ENCODE measurements at regions not wholly inside any gene's neighbourhood (a gene's known extent, or its start where the extent isn't known, plus 50 kb on each side); places are given as distances from the start of the nearest gene placed in this dataset.

DNA sequence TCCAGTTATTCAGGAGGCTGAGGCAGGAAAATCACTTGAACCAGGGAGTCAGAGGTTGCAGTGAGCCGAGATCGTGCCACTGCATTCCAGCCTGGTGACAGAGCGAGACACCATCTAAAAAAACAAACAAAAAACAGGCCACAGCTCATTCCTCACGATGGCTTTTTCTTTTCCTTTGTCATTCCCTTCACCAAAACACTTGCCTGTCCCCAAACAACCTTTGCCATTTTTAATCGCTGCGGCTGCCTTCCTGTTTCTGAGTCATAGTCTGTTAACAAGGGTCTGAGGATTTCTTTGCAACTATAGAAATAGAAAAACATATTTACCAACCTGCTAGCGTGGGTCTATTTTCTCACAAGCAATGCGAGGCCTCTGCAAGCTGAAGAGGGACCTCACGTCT, 123.0 kb upstream of the FSTL4 start (continued):
- TF ChIP-seq, protein P1, sequence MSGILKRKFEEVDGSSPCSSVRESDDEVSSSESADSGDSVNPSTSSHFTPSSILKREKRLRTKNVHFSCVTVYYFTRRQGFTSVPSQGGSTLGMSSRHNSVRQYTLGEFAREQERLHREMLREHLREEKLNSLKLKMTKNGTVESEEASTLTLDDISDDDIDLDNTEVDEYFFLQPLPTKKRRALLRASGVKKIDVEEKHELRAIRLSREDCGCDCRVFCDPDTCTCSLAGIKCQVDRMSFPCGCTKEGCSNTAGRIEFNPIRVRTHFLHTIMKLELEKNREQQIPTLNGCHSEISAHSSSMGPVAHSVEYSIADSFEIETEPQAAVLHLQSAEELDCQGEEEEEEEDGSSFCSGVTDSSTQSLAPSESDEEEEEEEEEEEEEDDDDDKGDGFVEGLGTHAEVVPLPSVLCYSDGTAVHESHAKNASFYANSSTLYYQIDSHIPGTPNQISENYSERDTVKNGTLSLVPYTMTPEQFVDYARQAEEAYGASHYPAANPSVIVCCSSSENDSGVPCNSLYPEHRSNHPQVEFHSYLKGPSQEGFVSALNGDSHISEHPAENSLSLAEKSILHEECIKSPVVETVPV (CRISPR knock-in tag; IDR thresholded peaks at IDR 0.05): no peak
- TF ChIP-seq CSDC2 (CRISPR knock-in tag; IDR thresholded peaks at IDR 0.05) (no peak), GLIS3 (CRISPR knock-in tag; IDR thresholded peaks at IDR 0.05) (no peak), TOX (CRISPR knock-in tag; IDR thresholded peaks at IDR 0.05; ENCODE audit: borderline replicate concordance) (no peak), CREB5 (CRISPR knock-in tag; IDR thresholded peaks at IDR 0.05; ENCODE audit: low read depth) (no peak), RARB (CRISPR knock-in tag; IDR thresholded peaks at IDR 0.05) (no peak), OSR1 (CRISPR knock-in tag; IDR thresholded peaks at IDR 0.05) (no peak), ZNF565 (CRISPR knock-in tag; conservative IDR thresholded peaks at IDR 0.05; ENCODE audit: low read depth) (no peak), ZFP30 (CRISPR knock-in tag; IDR thresholded peaks at IDR 0.05) (no peak)
- TF ChIP-seq, protein P2, sequence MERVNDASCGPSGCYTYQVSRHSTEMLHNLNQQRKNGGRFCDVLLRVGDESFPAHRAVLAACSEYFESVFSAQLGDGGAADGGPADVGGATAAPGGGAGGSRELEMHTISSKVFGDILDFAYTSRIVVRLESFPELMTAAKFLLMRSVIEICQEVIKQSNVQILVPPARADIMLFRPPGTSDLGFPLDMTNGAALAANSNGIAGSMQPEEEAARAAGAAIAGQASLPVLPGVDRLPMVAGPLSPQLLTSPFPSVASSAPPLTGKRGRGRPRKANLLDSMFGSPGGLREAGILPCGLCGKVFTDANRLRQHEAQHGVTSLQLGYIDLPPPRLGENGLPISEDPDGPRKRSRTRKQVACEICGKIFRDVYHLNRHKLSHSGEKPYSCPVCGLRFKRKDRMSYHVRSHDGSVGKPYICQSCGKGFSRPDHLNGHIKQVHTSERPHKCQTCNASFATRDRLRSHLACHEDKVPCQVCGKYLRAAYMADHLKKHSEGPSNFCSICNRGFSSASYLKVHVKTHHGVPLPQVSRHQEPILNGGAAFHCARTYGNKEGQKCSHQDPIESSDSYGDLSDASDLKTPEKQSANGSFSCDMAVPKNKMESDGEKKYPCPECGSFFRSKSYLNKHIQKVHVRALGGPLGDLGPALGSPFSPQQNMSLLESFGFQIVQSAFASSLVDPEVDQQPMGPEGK (CRISPR knock-in tag; IDR thresholded peaks at IDR 0.05; ENCODE audit: borderline replicate concordance): no peak

DNA sequence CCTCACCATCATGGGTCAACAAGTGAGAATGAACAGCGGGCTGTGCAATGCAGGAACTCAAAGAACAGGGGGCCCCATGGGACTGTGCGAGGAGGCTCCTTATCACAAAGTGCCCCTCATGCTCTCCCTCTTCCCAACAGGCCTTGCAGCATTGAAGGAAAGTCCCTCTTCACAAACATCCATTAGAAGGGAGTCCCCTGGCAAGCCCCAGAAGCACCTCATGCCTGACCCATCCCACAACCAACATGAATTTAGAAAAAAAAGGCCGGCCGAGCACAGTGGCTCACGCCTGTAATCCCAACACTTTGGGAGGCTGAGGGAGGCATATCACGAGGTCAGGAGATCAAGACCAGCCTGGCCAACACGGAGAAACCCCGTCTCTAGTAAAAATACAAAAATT, 122.6 kb upstream of the FSTL4 start:
- TF ChIP-seq ARNTL (CRISPR knock-in tag; IDR thresholded peaks at IDR 0.05; ENCODE audit: borderline replicate concordance, low read depth) (no peak), ZNF70 (CRISPR knock-in tag; IDR thresholded peaks at IDR 0.05) (no peak), CSDC2 (CRISPR knock-in tag; IDR thresholded peaks at IDR 0.05) (no peak), ZFP3 (CRISPR knock-in tag; IDR thresholded peaks at IDR 0.05) (no peak), OSR1 (CRISPR knock-in tag; IDR thresholded peaks at IDR 0.05) (no peak), ZFP30 (CRISPR knock-in tag; IDR thresholded peaks at IDR 0.05) (no peak)

GRCh38 chr5:133732536-133732935, 120.2 kb upstream of the FSTL4 start:
- TF ChIP-seq ESRRG (CRISPR knock-in tag; IDR thresholded peaks at IDR 0.05) (no peak), CSDC2 (CRISPR knock-in tag; IDR thresholded peaks at IDR 0.05) (no peak), TCF4 (CRISPR knock-in tag; IDR thresholded peaks at IDR 0.05; ENCODE audit: borderline replicate concordance) (no peak), RARB (CRISPR knock-in tag; IDR thresholded peaks at IDR 0.05) (no peak), ZNF70 (CRISPR knock-in tag; IDR thresholded peaks at IDR 0.05) (no peak), OSR1 (CRISPR knock-in tag; IDR thresholded peaks at IDR 0.05) (no peak), TOX (CRISPR knock-in tag; IDR thresholded peaks at IDR 0.05; ENCODE audit: borderline replicate concordance) (no peak), ZNF8 (CRISPR knock-in tag; IDR thresholded peaks at IDR 0.05) (no peak), CREB5 (CRISPR knock-in tag; IDR thresholded peaks at IDR 0.05; ENCODE audit: low read depth) (no peak), ARNTL (CRISPR knock-in tag; IDR thresholded peaks at IDR 0.05; ENCODE audit: borderline replicate concordance, low read depth) (no peak), PPARA (CRISPR knock-in tag; IDR thresholded peaks at IDR 0.05; ENCODE audit: borderline replicate concordance) (no peak), POU6F1 (CRISPR knock-in tag; IDR thresholded peaks at IDR 0.05; ENCODE audit: borderline replicate concordance, low read depth) (no peak), ISL1 (CRISPR knock-in tag; IDR thresholded peaks at IDR 0.05) (no peak)
- TF ChIP-seq, protein P1 (CRISPR knock-in tag; IDR thresholded peaks at IDR 0.05): no peak
- TF ChIP-seq, protein P2 (CRISPR knock-in tag; IDR thresholded peaks at IDR 0.05; ENCODE audit: borderline replicate concordance): no peak
- TF ChIP-seq, protein P3, sequence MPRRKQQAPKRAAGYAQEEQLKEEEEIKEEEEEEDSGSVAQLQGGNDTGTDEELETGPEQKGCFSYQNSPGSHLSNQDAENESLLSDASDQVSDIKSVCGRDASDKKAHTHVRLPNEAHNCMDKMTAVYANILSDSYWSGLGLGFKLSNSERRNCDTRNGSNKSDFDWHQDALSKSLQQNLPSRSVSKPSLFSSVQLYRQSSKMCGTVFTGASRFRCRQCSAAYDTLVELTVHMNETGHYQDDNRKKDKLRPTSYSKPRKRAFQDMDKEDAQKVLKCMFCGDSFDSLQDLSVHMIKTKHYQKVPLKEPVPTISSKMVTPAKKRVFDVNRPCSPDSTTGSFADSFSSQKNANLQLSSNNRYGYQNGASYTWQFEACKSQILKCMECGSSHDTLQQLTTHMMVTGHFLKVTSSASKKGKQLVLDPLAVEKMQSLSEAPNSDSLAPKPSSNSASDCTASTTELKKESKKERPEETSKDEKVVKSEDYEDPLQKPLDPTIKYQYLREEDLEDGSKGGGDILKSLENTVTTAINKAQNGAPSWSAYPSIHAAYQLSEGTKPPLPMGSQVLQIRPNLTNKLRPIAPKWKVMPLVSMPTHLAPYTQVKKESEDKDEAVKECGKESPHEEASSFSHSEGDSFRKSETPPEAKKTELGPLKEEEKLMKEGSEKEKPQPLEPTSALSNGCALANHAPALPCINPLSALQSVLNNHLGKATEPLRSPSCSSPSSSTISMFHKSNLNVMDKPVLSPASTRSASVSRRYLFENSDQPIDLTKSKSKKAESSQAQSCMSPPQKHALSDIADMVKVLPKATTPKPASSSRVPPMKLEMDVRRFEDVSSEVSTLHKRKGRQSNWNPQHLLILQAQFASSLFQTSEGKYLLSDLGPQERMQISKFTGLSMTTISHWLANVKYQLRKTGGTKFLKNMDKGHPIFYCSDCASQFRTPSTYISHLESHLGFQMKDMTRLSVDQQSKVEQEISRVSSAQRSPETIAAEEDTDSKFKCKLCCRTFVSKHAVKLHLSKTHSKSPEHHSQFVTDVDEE (CRISPR knock-in tag; IDR thresholded peaks at IDR 0.05): no peak
- no peak for ATAC-seq

More for the DNA sequence above, 122.6 kb upstream of the FSTL4 start:
- ATAC-seq: no peak
